ENCODE measurements at regions not wholly inside any gene's neighbourhood (a gene's known extent, or its start where the extent isn't known, plus 50 kb on each side); places are given as distances from the start of the nearest gene placed in this dataset.

DNA sequence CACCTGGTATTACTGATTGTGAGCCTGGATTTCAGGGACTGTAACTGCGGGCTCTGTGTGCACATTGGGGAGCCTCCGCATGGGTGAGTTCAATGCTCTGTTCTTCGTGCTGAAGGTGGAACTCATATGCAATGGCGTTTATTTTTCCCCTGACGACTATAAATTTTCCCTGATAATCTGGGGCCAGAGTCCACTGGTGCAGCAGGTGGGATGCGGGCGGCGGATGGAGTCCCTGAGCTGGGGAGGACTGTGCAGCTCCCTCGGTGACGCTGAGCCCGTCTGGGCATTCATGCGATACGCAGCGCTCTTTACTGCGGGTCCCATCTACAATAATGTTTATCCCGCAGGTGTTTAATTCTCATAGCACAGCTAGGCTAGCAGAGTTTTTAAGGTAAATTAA, 181.6 kb upstream of the ALKAL2 start:
- TF ChIP-seq, protein P1, sequence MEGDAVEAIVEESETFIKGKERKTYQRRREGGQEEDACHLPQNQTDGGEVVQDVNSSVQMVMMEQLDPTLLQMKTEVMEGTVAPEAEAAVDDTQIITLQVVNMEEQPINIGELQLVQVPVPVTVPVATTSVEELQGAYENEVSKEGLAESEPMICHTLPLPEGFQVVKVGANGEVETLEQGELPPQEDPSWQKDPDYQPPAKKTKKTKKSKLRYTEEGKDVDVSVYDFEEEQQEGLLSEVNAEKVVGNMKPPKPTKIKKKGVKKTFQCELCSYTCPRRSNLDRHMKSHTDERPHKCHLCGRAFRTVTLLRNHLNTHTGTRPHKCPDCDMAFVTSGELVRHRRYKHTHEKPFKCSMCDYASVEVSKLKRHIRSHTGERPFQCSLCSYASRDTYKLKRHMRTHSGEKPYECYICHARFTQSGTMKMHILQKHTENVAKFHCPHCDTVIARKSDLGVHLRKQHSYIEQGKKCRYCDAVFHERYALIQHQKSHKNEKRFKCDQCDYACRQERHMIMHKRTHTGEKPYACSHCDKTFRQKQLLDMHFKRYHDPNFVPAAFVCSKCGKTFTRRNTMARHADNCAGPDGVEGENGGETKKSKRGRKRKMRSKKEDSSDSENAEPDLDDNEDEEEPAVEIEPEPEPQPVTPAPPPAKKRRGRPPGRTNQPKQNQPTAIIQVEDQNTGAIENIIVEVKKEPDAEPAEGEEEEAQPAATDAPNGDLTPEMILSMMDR (IDR thresholded peaks at IDR 0.05): no peak
- TF ChIP-seq POLR2A (IDR thresholded peaks at IDR 0.05): no peak

All from thyroid gland (tissue), 4 donors.